ENCODE measurements at regions not wholly inside any gene's neighbourhood (a gene's known extent, or its start where the extent isn't known, plus 50 kb on each side); places are given as distances from the start of the nearest gene placed in this dataset.

GRCh38 chr11:109696191-109696897, 274.4 kb downstream of the C11orf87 start:
- no peak for TF ChIP-seq CTCF (conservative IDR thresholded peaks at IDR 0.05)
- peaks cover 10% of the 10 kb centered on the region for H3K9me3 Mint-ChIP-seq
- no peak overlapping the region for H3K4me3 Mint-ChIP-seq
- no peaks in the 10 kb centered on the region for H3K4me1 Mint-ChIP-seq
- DNase-seq (ENCODE audit: low read depth, low spot score): no peak
- no peaks in the 10 kb centered on the region for H3K27me3 Mint-ChIP-seq (ENCODE audit: low read depth)
- H3K27ac Mint-ChIP-seq (ENCODE audit: unreplicated experiment): no peak overlapping the region
- no peaks in the 10 kb centered on the region for H3K36me3 Mint-ChIP-seq (ENCODE audit: low read depth)

GRCh38 chr11:109697140-109697843, 275.3 kb downstream of the C11orf87 start:
- TF ChIP-seq CTCF (conservative IDR thresholded peaks at IDR 0.05): peak; percentile 77
- Mint-ChIP-seq H3K4me1 (no peaks in the 10 kb centered on the region), H3K9me3 (peaks cover 10% of the 10 kb centered on the region), H3K27ac (ENCODE audit: unreplicated experiment) (no peak overlapping the region), H3K27me3 (ENCODE audit: low read depth) (no peaks in the 10 kb centered on the region), H3K36me3 (ENCODE audit: low read depth) (no peaks in the 10 kb centered on the region), H3K4me3 (no peak overlapping the region)
- DNase-seq (ENCODE audit: low read depth, low spot score): peak; percentile 2

- Mint-ChIP-seq H3K4me1 (no peaks in the 10 kb centered on the region), H3K27me3 (ENCODE audit: low read depth) (no peaks in the 10 kb centered on the region), H3K27ac (ENCODE audit: unreplicated experiment) (no peak overlapping the region), H3K9me3 (peaks cover 10% of the 10 kb centered on the region), H3K36me3 (ENCODE audit: low read depth) (no peaks in the 10 kb centered on the region), H3K4me3 (no peak overlapping the region)
- no peak for TF ChIP-seq CTCF (conservative IDR thresholded peaks at IDR 0.05)
- no peak for DNase-seq (ENCODE audit: low read depth, low spot score)
These were observed 276.2 kb downstream of the C11orf87 start for GRCh38 chr11:109698237-109698636.

- TF ChIP-seq CTCF (conservative IDR thresholded peaks at IDR 0.05): no peak
- H3K9me3 Mint-ChIP-seq: no peaks in the 10 kb centered on the region
- no peak overlapping the region for H3K27ac Mint-ChIP-seq (ENCODE audit: unreplicated experiment)
- peaks cover 9% of the 10 kb centered on the region for H3K27me3 Mint-ChIP-seq (ENCODE audit: low read depth)
- no peak for DNase-seq (ENCODE audit: low read depth, low spot score)
- no peak overlapping the region for H3K4me3 Mint-ChIP-seq
- H3K36me3 Mint-ChIP-seq (ENCODE audit: low read depth): no peaks in the 10 kb centered on the region
- no peaks in the 10 kb centered on the region for H3K4me1 Mint-ChIP-seq
These were observed 282.4 kb downstream of the C11orf87 start for GRCh38 chr11:109704432-109704831.

GRCh38 chr11:109706945-109707344, 285.0 kb downstream of the C11orf87 start:
- no peak overlapping the region for H3K4me3 Mint-ChIP-seq
- no peaks in the 10 kb centered on the region for H3K36me3 Mint-ChIP-seq (ENCODE audit: low read depth)
- no peaks in the 10 kb centered on the region for H3K4me1 Mint-ChIP-seq
- H3K27ac Mint-ChIP-seq (ENCODE audit: unreplicated experiment): no peak overlapping the region
- no peak for TF ChIP-seq CTCF (conservative IDR thresholded peaks at IDR 0.05)
- no peaks in the 10 kb centered on the region for H3K9me3 Mint-ChIP-seq
- H3K27me3 Mint-ChIP-seq (ENCODE audit: low read depth): peaks cover 9% of the 10 kb centered on the region
- no peak for DNase-seq (ENCODE audit: low read depth, low spot score)

Measured in neural crest cell (in vitro differentiated cells).